Hepatocyte (in vitro differentiated cells): ENCODE measurements at regions not wholly inside any gene's neighbourhood (a gene's known extent, or its start where the extent isn't known, plus 50 kb on each side); places are given as distances from the start of the nearest gene placed in this dataset.

ENCODE experiments used
- DNase-seq: peaks from one replicate; pipeline ENCODE4 v3.0.0-alpha.2; 2016; ENCODE audit warnings: low spot score
- H2AFZ ChIP-seq: fragments of 200-600 bp; sonication (generic); 2 replicates; pipeline ENCODE4 v1.6.0; 2016; ENCODE audit warnings: antibody characterized with exemption, mild to moderate bottlenecking
- H3K27ac ChIP-seq: fragments of 200-600 bp; sonication (generic); 2 replicates; pipeline ENCODE4 v1.5.1; 2016; ENCODE audit warnings: mild to moderate bottlenecking
- H3K27me3 ChIP-seq: fragments of 200-600 bp; sonication (generic); 2 replicates; pipeline ENCODE4 v1.6.1; 2016
- H3K36me3 ChIP-seq: fragments of 200-600 bp; sonication (generic); replicated peaks from 2 replicates; pipeline ENCODE4 v1.5.1; 2016; ENCODE audit warnings: low read depth; ENCODE audit not compliant: insufficient read depth
- H3K4me1 ChIP-seq: fragments of 200-600 bp; sonication (generic); 2 replicates; pipeline ENCODE4 v1.5.1; 2016; ENCODE audit warnings: mild to moderate bottlenecking, moderate library complexity; ENCODE audit not compliant: insufficient read depth
- H3K4me2 ChIP-seq: fragments of 200-600 bp; sonication (generic); 2 replicates; pipeline ENCODE4 v1.6.0; 2016
- H3K4me3 ChIP-seq: fragments of 200-600 bp; sonication (generic); 2 replicates; pipeline ENCODE4 v1.5.1; 2016; ENCODE audit warnings: mild to moderate bottlenecking
- H3K79me2 ChIP-seq: fragments of 200-600 bp; sonication (generic); 2 replicates; pipeline ENCODE4 v1.6.0; 2017; ENCODE audit warnings: mild to moderate bottlenecking
- H3K9me2 ChIP-seq: fragments of 200-600 bp; sonication (generic); replicated peaks from 2 replicates; pipeline ENCODE4 v1.6.0; 2017; ENCODE audit warnings: mild to moderate bottlenecking; ENCODE audit not compliant: insufficient read depth
- H3K9me3 ChIP-seq: fragments of 200-600 bp; sonication (generic); 2 replicates; pipeline ENCODE4 v1.5.1; 2016; ENCODE audit warnings: low read depth, mild to moderate bottlenecking
- H4K20me1 ChIP-seq: fragments of 200-600 bp; sonication (generic); 2 replicates; pipeline ENCODE4 v1.6.0; 2016; ENCODE audit warnings: mild to moderate bottlenecking; ENCODE audit not compliant: insufficient read depth, poor library complexity, severe bottlenecking
- EZH2 ChIP-seq: fragments of 200-600 bp; sonication (generic); IDR thresholded peaks from 2 replicates; pipeline ENCODE4 v1.6.1; 2016; ENCODE audit warnings: antibody characterized with exemption, mild to moderate bottlenecking, borderline replicate concordance
- EZH2phosphoT487 ChIP-seq: fragments of 200-600 bp; sonication (generic); IDR thresholded peaks from one replicate; pipeline ENCODE4 v1.6.1; 2018; ENCODE audit warnings: antibody characterized with exemption, mild to moderate bottlenecking, low read depth, moderate library complexity; ENCODE audit not compliant: unreplicated experiment, severe bottlenecking
- WGBS: methylation state at CpG from one replicate; pipeline ENCODE4 v1.1.6; 2016; ENCODE audit warnings: low lambda C conversion rate; ENCODE audit errors: missing lambda C conversion rate; 5-methylcytosine and 5-hydroxymethylcytosine counted together
- TF ChIP-seq, protein P1 (sequence below): fragments of 200-600 bp; sonication (generic); IDR thresholded peaks from 2 replicates; pipeline ENCODE4 v1.5.1; 2016; ENCODE audit warnings: antibody characterized with exemption, mild to moderate bottlenecking; ENCODE audit not compliant: poor library complexity

DNA sequence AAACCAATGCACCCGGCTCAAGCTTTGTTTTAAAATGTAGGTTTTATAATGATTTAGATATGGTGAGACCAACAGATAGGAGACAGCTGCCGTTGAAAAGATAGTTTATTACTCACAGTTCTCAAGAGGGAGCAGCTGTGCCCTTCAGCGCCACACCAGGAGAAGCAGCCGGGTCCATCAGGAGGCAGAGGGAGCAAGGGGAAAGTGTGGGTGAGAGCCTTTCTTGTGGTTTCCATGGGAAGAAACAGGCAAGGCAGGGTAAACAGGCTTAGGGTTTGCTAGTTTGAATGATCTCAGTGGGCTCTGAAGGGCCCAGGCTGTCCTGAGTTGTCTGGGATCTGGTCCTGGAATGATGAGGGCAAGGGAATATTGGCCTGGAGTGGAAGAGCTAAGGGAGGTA lies 117.7 kb upstream of the PLCB4 start:
- H3K27ac ChIP-seq = no peak overlapping the region
- no peak for DNase-seq
- no peak overlapping the region for H3K4me3 ChIP-seq
- no peaks in the 10 kb centered on the region for H3K79me2 ChIP-seq
- no peaks in the 10 kb centered on the region for H3K36me3 ChIP-seq
- H4K20me1 ChIP-seq = no peaks in the 10 kb centered on the region
- no peaks in the 10 kb centered on the region for H3K9me2 ChIP-seq
- WGBS = 52% methylated on average over 4 of the region's 4 CpGs
- no peak overlapping the region for H2AFZ ChIP-seq
- H3K4me2 ChIP-seq = no peak overlapping the region
- TF ChIP-seq EZH2 = no peak
- no peak for TF ChIP-seq EZH2phosphoT487
- TF ChIP-seq, protein P1, sequence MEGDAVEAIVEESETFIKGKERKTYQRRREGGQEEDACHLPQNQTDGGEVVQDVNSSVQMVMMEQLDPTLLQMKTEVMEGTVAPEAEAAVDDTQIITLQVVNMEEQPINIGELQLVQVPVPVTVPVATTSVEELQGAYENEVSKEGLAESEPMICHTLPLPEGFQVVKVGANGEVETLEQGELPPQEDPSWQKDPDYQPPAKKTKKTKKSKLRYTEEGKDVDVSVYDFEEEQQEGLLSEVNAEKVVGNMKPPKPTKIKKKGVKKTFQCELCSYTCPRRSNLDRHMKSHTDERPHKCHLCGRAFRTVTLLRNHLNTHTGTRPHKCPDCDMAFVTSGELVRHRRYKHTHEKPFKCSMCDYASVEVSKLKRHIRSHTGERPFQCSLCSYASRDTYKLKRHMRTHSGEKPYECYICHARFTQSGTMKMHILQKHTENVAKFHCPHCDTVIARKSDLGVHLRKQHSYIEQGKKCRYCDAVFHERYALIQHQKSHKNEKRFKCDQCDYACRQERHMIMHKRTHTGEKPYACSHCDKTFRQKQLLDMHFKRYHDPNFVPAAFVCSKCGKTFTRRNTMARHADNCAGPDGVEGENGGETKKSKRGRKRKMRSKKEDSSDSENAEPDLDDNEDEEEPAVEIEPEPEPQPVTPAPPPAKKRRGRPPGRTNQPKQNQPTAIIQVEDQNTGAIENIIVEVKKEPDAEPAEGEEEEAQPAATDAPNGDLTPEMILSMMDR = no peak
- H3K4me1 ChIP-seq = no peaks in the 10 kb centered on the region
- H3K27me3 ChIP-seq = no peaks in the 10 kb centered on the region
- no peaks in the 10 kb centered on the region for H3K9me3 ChIP-seq

DNA sequence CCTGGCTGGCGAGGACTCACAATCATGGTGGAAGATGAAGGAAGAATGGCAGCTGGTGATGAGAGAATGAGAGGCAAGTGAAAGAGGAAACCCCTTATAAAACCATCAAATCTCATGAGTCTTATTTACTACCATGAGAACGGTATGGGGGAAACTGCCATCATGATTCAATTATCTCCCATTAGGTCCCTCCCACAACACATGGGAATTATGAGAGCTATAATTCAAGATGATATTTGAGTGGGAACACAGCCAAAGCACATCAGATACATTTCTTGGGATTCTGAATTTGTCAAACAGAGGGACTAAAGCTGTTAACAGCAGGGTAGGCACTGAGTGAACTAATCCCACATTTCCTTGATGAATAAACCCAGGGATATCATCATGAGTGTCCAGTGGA lies 116.2 kb upstream of the PLCB4 start:
- Histone ChIP-seq H3K79me2 (no peaks in the 10 kb centered on the region), H3K9me3 (no peaks in the 10 kb centered on the region), H4K20me1 (no peaks in the 10 kb centered on the region), H3K27ac (no peak overlapping the region), H3K4me3 (no peak overlapping the region), H3K27me3 (no peaks in the 10 kb centered on the region), H3K4me2 (no peak overlapping the region), H3K9me2 (no peaks in the 10 kb centered on the region), H2AFZ (no peak overlapping the region), H3K4me1 (no peaks in the 10 kb centered on the region), H3K36me3 (no peaks in the 10 kb centered on the region)
- 64% methylated on average over 2 of the region's 2 CpGs for WGBS
- DNase-seq = no peak
- TF ChIP-seq EZH2phosphoT487 = no peak
- TF ChIP-seq, protein P1 = no peak
- TF ChIP-seq EZH2 = no peak

DNA sequence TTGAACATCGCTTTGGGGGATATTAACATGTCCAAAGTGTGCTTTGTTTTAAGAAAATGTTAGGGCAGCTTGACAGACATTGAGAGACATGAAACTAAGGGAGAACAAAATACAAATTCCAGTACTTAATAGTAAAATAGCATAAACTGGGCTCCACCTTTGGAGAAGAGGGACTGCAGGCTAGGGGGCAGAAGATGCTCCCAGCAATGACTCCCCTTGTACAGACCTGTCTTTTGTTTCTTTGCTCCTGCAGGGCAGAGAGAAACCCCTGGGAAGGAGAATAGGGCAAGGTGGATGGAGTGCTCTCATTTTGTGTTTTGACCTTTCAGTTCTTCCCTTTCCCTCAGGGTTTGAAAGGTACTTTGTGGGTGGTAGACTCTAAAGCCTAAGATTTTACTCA lies 115.6 kb upstream of the PLCB4 start:
- Histone ChIP-seq H3K79me2 (no peaks in the 10 kb centered on the region), H3K9me2 (no peaks in the 10 kb centered on the region), H3K4me3 (no peak overlapping the region), H3K4me2 (no peak overlapping the region), H2AFZ (no peak overlapping the region), H3K9me3 (no peaks in the 10 kb centered on the region), H3K36me3 (no peaks in the 10 kb centered on the region), H3K27ac (no peak overlapping the region), H3K27me3 (no peaks in the 10 kb centered on the region), H3K4me1 (no peaks in the 10 kb centered on the region), H4K20me1 (no peaks in the 10 kb centered on the region)
- DNase-seq = no peak
- 72% methylated on average over 1 of the region's 1 CpG for WGBS
- no peak for TF ChIP-seq EZH2phosphoT487
- TF ChIP-seq, protein P1 = no peak
- TF ChIP-seq EZH2 = no peak

DNA sequence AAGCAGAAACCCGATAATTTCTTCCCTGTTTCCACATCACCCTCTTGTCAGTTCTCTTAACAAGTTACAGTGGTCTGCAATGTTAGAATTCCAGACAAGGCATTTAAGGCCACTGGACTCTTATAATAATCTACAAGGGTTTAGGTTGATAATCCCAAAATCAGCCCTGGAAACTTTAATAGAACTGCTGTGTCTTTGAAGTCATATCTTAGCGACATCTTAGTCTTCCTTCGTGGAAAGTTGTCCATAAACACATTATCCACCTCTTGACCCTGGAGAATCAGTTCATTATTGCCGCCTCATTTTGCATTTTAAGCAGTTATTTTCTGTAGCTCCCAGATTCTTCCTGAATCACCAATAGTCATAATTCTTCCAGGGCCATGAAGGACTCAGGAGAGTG lies 108.6 kb upstream of the PLCB4 start:
- Histone ChIP-seq H3K27me3 (no peaks in the 10 kb centered on the region), H3K4me1 (no peaks in the 10 kb centered on the region), H3K79me2 (no peaks in the 10 kb centered on the region), H2AFZ (no peak overlapping the region), H3K9me3 (no peaks in the 10 kb centered on the region), H3K4me2 (no peak overlapping the region), H3K27ac (no peak overlapping the region), H3K4me3 (no peak overlapping the region), H3K36me3 (no peaks in the 10 kb centered on the region), H4K20me1 (no peaks in the 10 kb centered on the region), H3K9me2 (no peaks in the 10 kb centered on the region)
- TF ChIP-seq, protein P1 = no peak
- TF ChIP-seq EZH2phosphoT487 = no peak
- TF ChIP-seq EZH2 = no peak
- WGBS = 60% methylated on average over 4 of the region's 4 CpGs
- no peak for DNase-seq
